ENCODE measurements at regions not wholly inside any gene's neighbourhood (a gene's known extent, or its start where the extent isn't known, plus 50 kb on each side); places are given as distances from the start of the nearest gene placed in this dataset.

DNA sequence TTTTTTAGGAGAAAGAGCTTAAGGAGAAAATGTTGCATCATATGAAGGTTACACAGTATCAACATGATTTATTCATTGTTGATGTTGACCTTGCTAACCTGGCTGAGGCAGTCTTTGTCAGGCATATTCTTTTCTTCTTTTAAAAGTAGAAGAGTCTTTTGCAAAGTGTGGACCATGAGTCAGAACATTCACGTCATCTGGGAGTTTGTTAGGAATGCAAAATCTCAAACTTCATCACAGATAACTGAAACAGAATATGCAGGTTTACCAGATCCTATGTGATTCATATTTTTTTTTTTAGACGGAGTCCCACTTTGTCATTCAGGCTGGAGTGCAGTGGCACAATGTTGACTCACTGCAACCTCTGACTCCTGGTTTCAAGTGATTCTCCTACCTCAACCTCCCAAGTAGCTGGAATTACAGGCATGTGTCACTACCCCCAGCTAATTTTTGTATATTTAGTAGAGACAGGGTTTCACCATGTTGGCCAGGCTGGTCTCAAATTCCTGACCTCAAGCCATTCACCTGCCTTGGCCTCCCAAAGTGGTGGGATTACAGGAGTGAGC, 530.4 kb upstream of the BTBD3 start:
- TF ChIP-seq, protein P1, sequence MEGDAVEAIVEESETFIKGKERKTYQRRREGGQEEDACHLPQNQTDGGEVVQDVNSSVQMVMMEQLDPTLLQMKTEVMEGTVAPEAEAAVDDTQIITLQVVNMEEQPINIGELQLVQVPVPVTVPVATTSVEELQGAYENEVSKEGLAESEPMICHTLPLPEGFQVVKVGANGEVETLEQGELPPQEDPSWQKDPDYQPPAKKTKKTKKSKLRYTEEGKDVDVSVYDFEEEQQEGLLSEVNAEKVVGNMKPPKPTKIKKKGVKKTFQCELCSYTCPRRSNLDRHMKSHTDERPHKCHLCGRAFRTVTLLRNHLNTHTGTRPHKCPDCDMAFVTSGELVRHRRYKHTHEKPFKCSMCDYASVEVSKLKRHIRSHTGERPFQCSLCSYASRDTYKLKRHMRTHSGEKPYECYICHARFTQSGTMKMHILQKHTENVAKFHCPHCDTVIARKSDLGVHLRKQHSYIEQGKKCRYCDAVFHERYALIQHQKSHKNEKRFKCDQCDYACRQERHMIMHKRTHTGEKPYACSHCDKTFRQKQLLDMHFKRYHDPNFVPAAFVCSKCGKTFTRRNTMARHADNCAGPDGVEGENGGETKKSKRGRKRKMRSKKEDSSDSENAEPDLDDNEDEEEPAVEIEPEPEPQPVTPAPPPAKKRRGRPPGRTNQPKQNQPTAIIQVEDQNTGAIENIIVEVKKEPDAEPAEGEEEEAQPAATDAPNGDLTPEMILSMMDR (IDR thresholded peaks at IDR 0.05 in 2 of 3, conservative IDR thresholded peaks at IDR 0.05 in 1 of 3; ENCODE audit: control insufficient read depth in 2 of 3, extremely low read depth in 1 of 3, insufficient read depth in 1 of 3, low read depth in 3 of 3, low read length in 3 of 3) = no peak
- TF ChIP-seq RBBP5 (conservative IDR thresholded peaks at IDR 0.05) = no peak
- TF ChIP-seq POLR2A (IDR thresholded peaks at IDR 0.05; ENCODE audit: low read depth, low read length) = no peak
- TF ChIP-seq, protein P2, sequence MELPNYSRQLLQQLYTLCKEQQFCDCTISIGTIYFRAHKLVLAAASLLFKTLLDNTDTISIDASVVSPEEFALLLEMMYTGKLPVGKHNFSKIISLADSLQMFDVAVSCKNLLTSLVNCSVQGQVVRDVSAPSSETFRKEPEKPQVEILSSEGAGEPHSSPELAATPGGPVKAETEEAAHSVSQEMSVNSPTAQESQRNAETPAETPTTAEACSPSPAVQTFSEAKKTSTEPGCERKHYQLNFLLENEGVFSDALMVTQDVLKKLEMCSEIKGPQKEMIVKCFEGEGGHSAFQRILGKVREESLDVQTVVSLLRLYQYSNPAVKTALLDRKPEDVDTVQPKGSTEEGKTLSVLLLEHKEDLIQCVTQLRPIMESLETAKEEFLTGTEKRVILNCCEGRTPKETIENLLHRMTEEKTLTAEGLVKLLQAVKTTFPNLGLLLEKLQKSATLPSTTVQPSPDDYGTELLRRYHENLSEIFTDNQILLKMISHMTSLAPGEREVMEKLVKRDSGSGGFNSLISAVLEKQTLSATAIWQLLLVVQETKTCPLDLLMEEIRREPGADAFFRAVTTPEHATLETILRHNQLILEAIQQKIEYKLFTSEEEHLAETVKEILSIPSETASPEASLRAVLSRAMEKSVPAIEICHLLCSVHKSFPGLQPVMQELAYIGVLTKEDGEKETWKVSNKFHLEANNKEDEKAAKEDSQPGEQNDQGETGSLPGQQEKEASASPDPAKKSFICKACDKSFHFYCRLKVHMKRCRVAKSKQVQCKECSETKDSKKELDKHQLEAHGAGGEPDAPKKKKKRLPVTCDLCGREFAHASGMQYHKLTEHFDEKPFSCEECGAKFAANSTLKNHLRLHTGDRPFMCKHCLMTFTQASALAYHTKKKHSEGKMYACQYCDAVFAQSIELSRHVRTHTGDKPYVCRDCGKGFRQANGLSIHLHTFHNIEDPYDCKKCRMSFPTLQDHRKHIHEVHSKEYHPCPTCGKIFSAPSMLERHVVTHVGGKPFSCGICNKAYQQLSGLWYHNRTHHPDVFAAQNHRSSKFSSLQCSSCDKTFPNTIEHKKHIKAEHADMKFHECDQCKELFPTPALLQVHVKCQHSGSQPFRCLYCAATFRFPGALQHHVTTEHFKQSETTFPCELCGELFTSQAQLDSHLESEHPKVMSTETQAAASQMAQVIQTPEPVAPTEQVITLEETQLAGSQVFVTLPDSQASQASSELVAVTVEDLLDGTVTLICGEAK (IDR thresholded peaks at IDR 0.05; ENCODE audit: borderline replicate concordance) = no peak
- no peak for TF ChIP-seq TCF7 (IDR thresholded peaks at IDR 0.05; ENCODE audit: borderline replicate concordance)
- TF ChIP-seq, protein P3, sequence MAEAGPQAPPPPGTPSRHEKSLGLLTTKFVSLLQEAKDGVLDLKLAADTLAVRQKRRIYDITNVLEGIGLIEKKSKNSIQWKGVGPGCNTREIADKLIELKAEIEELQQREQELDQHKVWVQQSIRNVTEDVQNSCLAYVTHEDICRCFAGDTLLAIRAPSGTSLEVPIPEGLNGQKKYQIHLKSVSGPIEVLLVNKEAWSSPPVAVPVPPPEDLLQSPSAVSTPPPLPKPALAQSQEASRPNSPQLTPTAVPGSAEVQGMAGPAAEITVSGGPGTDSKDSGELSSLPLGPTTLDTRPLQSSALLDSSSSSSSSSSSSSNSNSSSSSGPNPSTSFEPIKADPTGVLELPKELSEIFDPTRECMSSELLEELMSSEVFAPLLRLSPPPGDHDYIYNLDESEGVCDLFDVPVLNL (IDR thresholded peaks at IDR 0.05; ENCODE audit: low read depth, low read length) = no peak
- no peak for TF ChIP-seq MEF2A (IDR thresholded peaks at IDR 0.05; ENCODE audit: insufficient read depth, low read depth, low read length)
- no peak for TF ChIP-seq NR2C1 (IDR thresholded peaks at IDR 0.05)
- no peak for TF ChIP-seq CHD1 (IDR thresholded peaks at IDR 0.05; ENCODE audit: low read depth, low read length)
- TF ChIP-seq NR2F1 (conservative IDR thresholded peaks at IDR 0.05) = no peak
- no peak for TF ChIP-seq SMC3 (IDR thresholded peaks at IDR 0.05; ENCODE audit: borderline replicate concordance, low read length)
- no peak for TF ChIP-seq FOXM1 (IDR thresholded peaks at IDR 0.05; ENCODE audit: low read depth, low read length)
- TF ChIP-seq CEBPB (IDR thresholded peaks at IDR 0.05; ENCODE audit: borderline replicate concordance in 1 of 2, low read depth in 2 of 2, low read length in 2 of 2) = no peak

Data from GM12878 (cell line).